ENCODE measurements at regions not wholly inside any gene's neighbourhood (a gene's known extent, or its start where the extent isn't known, plus 50 kb on each side); places are given as distances from the start of the nearest gene placed in this dataset.

DNA sequence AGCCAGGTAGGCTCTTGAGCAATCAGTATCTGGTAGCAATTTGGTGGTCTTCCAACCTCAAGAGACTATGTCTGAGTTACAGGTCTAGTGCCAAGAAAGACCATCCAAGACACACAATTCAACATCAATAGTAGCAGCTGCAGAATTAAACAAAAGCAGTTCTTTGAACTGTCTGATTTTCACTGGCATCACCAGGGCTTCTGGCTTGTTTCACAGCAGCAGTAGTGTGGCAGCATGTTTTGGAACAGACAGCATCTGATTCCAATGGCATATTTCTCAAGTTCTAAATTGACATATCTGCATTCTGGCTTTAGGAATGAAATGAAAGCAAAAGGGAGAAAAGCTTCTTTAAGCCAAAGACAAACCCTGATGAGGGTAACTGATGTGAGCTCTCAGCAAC is 334.7 kb upstream of the PRMT6 start:
- H3K4me1 ChIP-seq (replicated peaks; ENCODE audit: insufficient read depth), result no peaks in the 10 kb centered on the region
- no TSS peak for BruUV-seq (replicated peaks)
- no peaks in the 10 kb centered on the region for H3K9me2 ChIP-seq (ENCODE audit: insufficient read depth)
- H3K4me2 ChIP-seq, result no peak overlapping the region
- POLR2A ChIA-PET (ENCODE audit: unreplicated experiment), result no interaction called here
- H2AFZ ChIP-seq, result no peak overlapping the region
- no peaks in the 10 kb centered on the region for H4K20me1 ChIP-seq (ENCODE audit: insufficient read depth)
- TF ChIP-seq, protein P1, sequence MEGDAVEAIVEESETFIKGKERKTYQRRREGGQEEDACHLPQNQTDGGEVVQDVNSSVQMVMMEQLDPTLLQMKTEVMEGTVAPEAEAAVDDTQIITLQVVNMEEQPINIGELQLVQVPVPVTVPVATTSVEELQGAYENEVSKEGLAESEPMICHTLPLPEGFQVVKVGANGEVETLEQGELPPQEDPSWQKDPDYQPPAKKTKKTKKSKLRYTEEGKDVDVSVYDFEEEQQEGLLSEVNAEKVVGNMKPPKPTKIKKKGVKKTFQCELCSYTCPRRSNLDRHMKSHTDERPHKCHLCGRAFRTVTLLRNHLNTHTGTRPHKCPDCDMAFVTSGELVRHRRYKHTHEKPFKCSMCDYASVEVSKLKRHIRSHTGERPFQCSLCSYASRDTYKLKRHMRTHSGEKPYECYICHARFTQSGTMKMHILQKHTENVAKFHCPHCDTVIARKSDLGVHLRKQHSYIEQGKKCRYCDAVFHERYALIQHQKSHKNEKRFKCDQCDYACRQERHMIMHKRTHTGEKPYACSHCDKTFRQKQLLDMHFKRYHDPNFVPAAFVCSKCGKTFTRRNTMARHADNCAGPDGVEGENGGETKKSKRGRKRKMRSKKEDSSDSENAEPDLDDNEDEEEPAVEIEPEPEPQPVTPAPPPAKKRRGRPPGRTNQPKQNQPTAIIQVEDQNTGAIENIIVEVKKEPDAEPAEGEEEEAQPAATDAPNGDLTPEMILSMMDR (conservative IDR thresholded peaks at IDR 0.05), result no peak
- no peak for TF ChIP-seq EZH2 (IDR thresholded peaks at IDR 0.05; ENCODE audit: low read depth)
- H3K79me2 ChIP-seq (ENCODE audit: low read depth), result no peaks in the 10 kb centered on the region
- no peak overlapping the region for H3K27ac ChIP-seq
- CTCF ChIA-PET, result no interaction called here
- no peak for DNase-seq
- no peaks in the 10 kb centered on the region for H3K27me3 ChIP-seq (ENCODE audit: insufficient read depth, low read depth)
- H3K36me3 ChIP-seq (ENCODE audit: low read depth), result no peaks in the 10 kb centered on the region
- no peaks in the 10 kb centered on the region for H3K9me3 ChIP-seq (ENCODE audit: insufficient read depth, low read depth)
- H3K4me3 ChIP-seq, result no peak overlapping the region
- intact Hi-C loops (cut with micrococcal nuclease; ENCODE audit: unreplicated experiment), result no loop called here
- H3F3A ChIP-seq (ENCODE audit: insufficient read depth, low read depth), result no peaks in the 10 kb centered on the region

DNA sequence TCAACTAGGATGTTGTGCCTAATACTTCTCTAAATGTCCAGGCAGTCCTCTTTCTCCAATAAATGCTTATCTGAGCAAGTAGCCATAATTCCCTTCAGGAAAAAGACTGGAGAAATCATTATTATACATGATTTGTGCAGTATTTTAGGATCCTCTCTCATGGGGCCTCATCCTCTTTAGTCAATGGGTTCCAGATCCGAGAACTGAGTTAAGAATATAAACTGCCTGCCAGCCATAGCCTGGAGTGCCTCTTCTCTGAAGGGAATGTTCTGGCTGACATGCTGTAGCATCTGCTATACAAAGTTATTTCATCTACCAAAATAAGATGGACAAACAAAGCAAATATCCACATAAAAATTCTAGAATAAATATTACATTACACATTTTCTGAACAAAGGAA is 334.0 kb upstream of the PRMT6 start:
- CTCF ChIA-PET, result no interaction called here
- POLR2A ChIA-PET (ENCODE audit: unreplicated experiment), result no interaction called here
- Histone ChIP-seq H3K9me2 (ENCODE audit: insufficient read depth) (no peaks in the 10 kb centered on the region), H3K27me3 (ENCODE audit: insufficient read depth, low read depth) (no peaks in the 10 kb centered on the region), H3F3A (ENCODE audit: insufficient read depth, low read depth) (no peaks in the 10 kb centered on the region), H3K4me3 (no peak overlapping the region), H3K36me3 (ENCODE audit: low read depth) (no peaks in the 10 kb centered on the region), H3K4me2 (no peak overlapping the region), H4K20me1 (ENCODE audit: insufficient read depth) (no peaks in the 10 kb centered on the region), H3K9me3 (ENCODE audit: insufficient read depth, low read depth) (no peaks in the 10 kb centered on the region), H3K4me1 (replicated peaks; ENCODE audit: insufficient read depth) (no peaks in the 10 kb centered on the region), H3K79me2 (ENCODE audit: low read depth) (no peaks in the 10 kb centered on the region), H3K27ac (no peak overlapping the region), H2AFZ (no peak overlapping the region)
- intact Hi-C loops (cut with micrococcal nuclease; ENCODE audit: unreplicated experiment), result no loop called here
- no peak for TF ChIP-seq EZH2 (IDR thresholded peaks at IDR 0.05; ENCODE audit: low read depth)
- TF ChIP-seq, protein P1 (conservative IDR thresholded peaks at IDR 0.05), result no peak
- no TSS peak for BruUV-seq (replicated peaks)
- no peak for DNase-seq

DNA sequence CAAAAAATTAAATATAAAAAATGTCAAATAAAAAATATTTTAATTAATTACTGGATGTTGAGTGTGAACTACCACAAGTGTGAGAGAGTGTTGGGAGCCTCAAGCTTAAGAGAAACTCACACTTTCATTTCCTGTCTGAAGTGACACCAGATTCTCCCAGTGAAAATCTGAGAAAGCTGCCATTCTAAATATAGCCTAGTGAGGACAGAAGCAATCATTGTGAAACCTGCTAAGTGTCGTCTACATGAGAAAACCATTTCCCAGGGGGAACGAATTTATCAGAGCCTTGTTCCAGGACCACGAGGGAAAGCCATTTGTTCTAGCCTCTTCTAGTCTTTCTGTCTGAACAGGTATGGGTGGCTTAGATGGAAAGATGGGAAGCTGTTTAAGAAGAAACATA is 329.3 kb upstream of the PRMT6 start:
- Histone ChIP-seq H2AFZ (no peak overlapping the region), H3K9me2 (ENCODE audit: insufficient read depth) (no peaks in the 10 kb centered on the region), H3K4me1 (replicated peaks; ENCODE audit: insufficient read depth) (no peaks in the 10 kb centered on the region), H3K36me3 (ENCODE audit: low read depth) (no peaks in the 10 kb centered on the region), H3K9me3 (ENCODE audit: insufficient read depth, low read depth) (no peaks in the 10 kb centered on the region), H3K27me3 (ENCODE audit: insufficient read depth, low read depth) (no peaks in the 10 kb centered on the region), H3K27ac (no peak overlapping the region), H3F3A (ENCODE audit: insufficient read depth, low read depth) (no peaks in the 10 kb centered on the region), H3K79me2 (ENCODE audit: low read depth) (no peaks in the 10 kb centered on the region), H4K20me1 (ENCODE audit: insufficient read depth) (no peaks in the 10 kb centered on the region), H3K4me3 (no peak overlapping the region), H3K4me2 (no peak overlapping the region)
- TF ChIP-seq, protein P1 (conservative IDR thresholded peaks at IDR 0.05), result no peak
- TF ChIP-seq EZH2 (IDR thresholded peaks at IDR 0.05; ENCODE audit: low read depth), result no peak
- POLR2A ChIA-PET (ENCODE audit: unreplicated experiment), result no interaction called here
- CTCF ChIA-PET, result no interaction called here
- BruUV-seq (replicated peaks), result no TSS peak
- intact Hi-C loops (cut with micrococcal nuclease; ENCODE audit: unreplicated experiment), result no loop called here
- no peak for DNase-seq

Measured in PC-9 (cell line).